ENCODE measurements at regions not wholly inside any gene's neighbourhood (a gene's known extent, or its start where the extent isn't known, plus 50 kb on each side); places are given as distances from the start of the nearest gene placed in this dataset.

DNA sequence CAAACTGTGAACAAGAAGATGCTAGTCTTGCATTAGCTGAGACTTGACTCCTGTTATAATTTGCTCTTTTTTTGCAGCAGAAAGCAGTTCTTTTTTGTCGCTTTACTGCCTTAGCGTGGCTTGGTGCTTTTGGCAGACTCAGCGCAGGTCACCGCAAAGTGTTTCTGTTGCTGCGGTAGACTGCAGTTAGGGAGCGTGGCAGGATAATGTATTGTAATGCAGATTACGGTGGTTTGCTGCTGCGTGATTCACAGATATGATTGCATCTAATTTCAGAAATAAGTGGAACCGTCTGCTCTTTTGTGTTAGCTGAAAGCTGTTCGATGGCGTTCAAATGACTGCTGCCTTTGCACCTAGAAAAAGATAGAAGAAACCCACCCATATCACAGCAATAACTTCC, 131.6 kb upstream of the SATB2 start:
- no peak for DNase-seq
- no peak overlapping the region for H3K4me3 ChIP-seq
- peaks cover 0 to 7% (median 0%) of the 10 kb centered on the region in 3 donors for H3K27me3 ChIP-seq (ENCODE audit: insufficient read depth in 3 of 3, low read length in 2 of 3)
- no peaks in the 10 kb centered on the region for H3K9me3 ChIP-seq
- intact Hi-C loops (cut with DNase I) = no loop called here
- ATAC-seq = no peak
- no peaks in the 10 kb centered on the region for H3K4me1 ChIP-seq
- H3K27ac ChIP-seq = no peak overlapping the region
- H3K36me3 ChIP-seq (ENCODE audit: insufficient read depth in 1 of 2, low read depth in 1 of 2) = no peaks in the 10 kb centered on the region
- WGBS, 3 donors = 51 to 60% (median 59%) methylated on average over 11 of the region's 11 CpGs
- TF ChIP-seq, protein P1, sequence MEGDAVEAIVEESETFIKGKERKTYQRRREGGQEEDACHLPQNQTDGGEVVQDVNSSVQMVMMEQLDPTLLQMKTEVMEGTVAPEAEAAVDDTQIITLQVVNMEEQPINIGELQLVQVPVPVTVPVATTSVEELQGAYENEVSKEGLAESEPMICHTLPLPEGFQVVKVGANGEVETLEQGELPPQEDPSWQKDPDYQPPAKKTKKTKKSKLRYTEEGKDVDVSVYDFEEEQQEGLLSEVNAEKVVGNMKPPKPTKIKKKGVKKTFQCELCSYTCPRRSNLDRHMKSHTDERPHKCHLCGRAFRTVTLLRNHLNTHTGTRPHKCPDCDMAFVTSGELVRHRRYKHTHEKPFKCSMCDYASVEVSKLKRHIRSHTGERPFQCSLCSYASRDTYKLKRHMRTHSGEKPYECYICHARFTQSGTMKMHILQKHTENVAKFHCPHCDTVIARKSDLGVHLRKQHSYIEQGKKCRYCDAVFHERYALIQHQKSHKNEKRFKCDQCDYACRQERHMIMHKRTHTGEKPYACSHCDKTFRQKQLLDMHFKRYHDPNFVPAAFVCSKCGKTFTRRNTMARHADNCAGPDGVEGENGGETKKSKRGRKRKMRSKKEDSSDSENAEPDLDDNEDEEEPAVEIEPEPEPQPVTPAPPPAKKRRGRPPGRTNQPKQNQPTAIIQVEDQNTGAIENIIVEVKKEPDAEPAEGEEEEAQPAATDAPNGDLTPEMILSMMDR (IDR thresholded peaks at IDR 0.05) = no peak

DNA sequence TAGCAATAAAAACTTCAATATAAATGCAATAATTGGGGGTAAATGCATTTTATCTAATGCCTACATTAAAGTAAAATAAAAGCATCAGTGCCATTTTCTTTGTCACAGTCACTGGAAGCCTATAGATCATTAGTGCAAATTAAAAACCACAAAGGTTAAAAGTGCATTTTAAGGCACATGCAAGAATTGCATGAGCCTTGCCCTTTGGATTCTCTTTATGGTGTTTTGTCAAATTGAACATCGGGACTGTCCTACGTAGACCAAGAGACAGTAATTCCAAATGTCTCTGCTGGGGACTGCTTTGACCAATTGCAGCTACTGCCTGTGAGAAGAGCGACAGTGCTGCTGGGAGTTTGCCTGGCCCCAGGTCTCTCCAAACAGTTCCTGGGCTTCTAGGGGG, 130.3 kb upstream of the SATB2 start:
- Histone ChIP-seq H3K27me3 (ENCODE audit: insufficient read depth in 3 of 3, low read length in 2 of 3) (peaks cover 0 to 7% (median 0%) of the 10 kb centered on the region in 3 donors), H3K36me3 (ENCODE audit: insufficient read depth in 1 of 2, low read depth in 1 of 2) (no peaks in the 10 kb centered on the region), H3K27ac (no peak overlapping the region), H3K9me3 (no peaks in the 10 kb centered on the region), H3K4me1 (no peaks in the 10 kb centered on the region), H3K4me3 (no peak overlapping the region)
- TF ChIP-seq, protein P1 (IDR thresholded peaks at IDR 0.05) = no peak
- intact Hi-C loops (cut with DNase I) = no loop called here
- WGBS, 3 donors = 64 to 69% (median 68%) methylated on average over 3 of the region's 3 CpGs
- DNase-seq (no peak), ATAC-seq (no peak)

DNA sequence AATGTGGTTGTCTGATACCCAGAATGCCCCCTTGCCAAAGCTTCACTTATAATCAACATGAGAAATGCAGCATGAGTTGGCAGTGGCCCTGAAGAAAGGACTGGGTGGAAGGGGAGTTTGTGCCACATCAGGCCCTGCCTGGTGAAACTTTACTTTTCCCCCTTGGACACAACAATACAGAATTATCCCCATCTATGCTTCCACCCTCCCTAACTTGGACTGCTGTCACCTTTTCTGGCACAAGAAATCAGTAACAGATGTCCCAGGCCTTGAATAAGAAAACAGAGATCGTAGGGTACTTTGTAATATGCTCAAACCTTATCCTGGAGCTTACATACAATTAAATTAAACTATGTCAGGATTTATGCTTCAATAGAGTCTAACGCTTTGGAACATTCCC, 128.9 kb upstream of the SATB2 start:
- DNase-seq = no peak
- WGBS, 3 donors = 61 to 68% (median 63%) methylated on average over 2 of the region's 2 CpGs
- TF ChIP-seq, protein P1 (IDR thresholded peaks at IDR 0.05) = no peak
- peaks cover 0 to 7% (median 0%) of the 10 kb centered on the region in 3 donors for H3K27me3 ChIP-seq (ENCODE audit: insufficient read depth in 3 of 3, low read length in 2 of 3)
- intact Hi-C loops (cut with DNase I) = no loop called here
- no peak for ATAC-seq
- no peaks in the 10 kb centered on the region for H3K36me3 ChIP-seq (ENCODE audit: insufficient read depth in 1 of 2, low read depth in 1 of 2)
- H3K27ac ChIP-seq = no peak overlapping the region
- no peak overlapping the region for H3K4me3 ChIP-seq
- no peaks in the 10 kb centered on the region for H3K4me1 ChIP-seq
- H3K9me3 ChIP-seq = no peaks in the 10 kb centered on the region

DNA sequence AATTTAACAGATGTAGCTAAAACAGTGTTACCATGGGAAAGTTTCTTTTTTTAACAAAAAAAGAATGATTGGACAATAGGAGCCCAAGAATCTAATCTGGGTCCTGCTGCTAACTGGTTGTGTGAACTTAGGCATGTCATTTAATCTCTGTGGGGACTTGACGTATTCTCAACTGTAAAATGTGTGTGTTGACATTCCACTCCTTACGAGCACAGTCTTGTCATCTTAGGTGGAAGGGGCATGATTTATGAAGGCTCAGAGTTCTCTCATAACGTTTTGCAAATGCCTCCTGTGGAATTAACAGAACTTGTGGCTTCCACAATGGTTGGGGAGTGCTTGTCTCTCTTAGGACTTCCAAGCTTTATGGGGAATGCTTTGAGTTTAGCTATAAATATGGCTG, 125.9 kb upstream of the SATB2 start:
- intact Hi-C loops (cut with DNase I) = no loop called here
- no peak for DNase-seq
- no peak overlapping the region for H3K27ac ChIP-seq
- H3K4me3 ChIP-seq = no peak overlapping the region
- peaks cover 5% of the 10 kb centered on the region for H3K4me1 ChIP-seq
- 54 to 69% (median 64%) methylated on average over 3 of the region's 3 CpGs for WGBS, 3 donors
- no peaks in the 10 kb centered on the region for H3K36me3 ChIP-seq (ENCODE audit: insufficient read depth in 1 of 2, low read depth in 1 of 2)
- peaks cover 0 to 7% (median 0%) of the 10 kb centered on the region in 3 donors for H3K27me3 ChIP-seq (ENCODE audit: insufficient read depth in 3 of 3, low read length in 2 of 3)
- ATAC-seq = no peak
- no peaks in the 10 kb centered on the region for H3K9me3 ChIP-seq
- TF ChIP-seq, protein P1 (IDR thresholded peaks at IDR 0.05) = no peak

DNA sequence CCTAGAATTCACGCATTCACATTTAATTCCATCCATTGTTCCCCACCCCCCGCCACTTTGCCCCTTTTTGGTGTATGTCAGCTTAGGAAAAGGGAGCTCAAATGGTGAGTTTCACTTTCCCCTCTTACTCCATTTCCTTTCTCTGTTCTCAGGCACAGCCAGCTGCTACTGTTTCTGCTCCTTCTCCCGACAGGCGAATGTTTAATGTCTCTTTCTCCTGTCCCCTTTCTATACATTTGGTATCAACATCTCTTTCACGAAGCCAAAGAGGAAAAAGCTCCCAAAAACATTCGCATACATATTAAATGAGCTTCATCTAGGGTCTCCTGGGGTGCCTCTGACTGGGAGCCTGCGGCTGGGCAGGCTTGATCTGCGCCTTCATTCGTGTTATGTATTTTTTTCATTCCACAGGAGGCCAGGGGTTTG, 124.2 kb upstream of the SATB2 start:
- H3K4me3 ChIP-seq = peak overlapping the region; percentile 56
- no peaks in the 10 kb centered on the region for H3K27me3 ChIP-seq (ENCODE audit: insufficient read depth in 3 of 3, low read length in 2 of 3)
- no peak overlapping the region for H3K27ac ChIP-seq
- ATAC-seq = no peak
- no peak for DNase-seq
- no peaks in the 10 kb centered on the region for H3K9me3 ChIP-seq
- peaks cover 5% of the 10 kb centered on the region for H3K4me1 ChIP-seq
- 12 to 24% (median 17%) methylated on average over 9 of the region's 9 CpGs for WGBS, 3 donors
- TF ChIP-seq, protein P1 (IDR thresholded peaks at IDR 0.05) = no peak
- no peaks in the 10 kb centered on the region for H3K36me3 ChIP-seq (ENCODE audit: insufficient read depth in 1 of 2, low read depth in 1 of 2)
- intact Hi-C loops (cut with DNase I) = no loop called here

All from psoas muscle (tissue), 7 donors.